Colonic mucosa (tissue), 4 donors: ENCODE measurements at regions not wholly inside any gene's neighbourhood (a gene's known extent, or its start where the extent isn't known, plus 50 kb on each side); places are given as distances from the start of the nearest gene placed in this dataset.

Experiments used
- DNase-seq: peaks from one replicate; pipeline ENCODE4 v3.0.0-alpha.2; 2020
- H3K27ac ChIP-seq: fragments of 200-600 bp; one replicate; pipeline ENCODE4 v1.8.0; 2021
- H3K27me3 ChIP-seq: fragments of 200-600 bp; one replicate; pipeline ENCODE4 v1.8.0; 2021
- H3K36me3 ChIP-seq: fragments of 200-600 bp; one replicate; pipeline ENCODE4 v1.8.0; 2021
- H3K4me1 ChIP-seq: fragments of 200-600 bp; one replicate; pipeline ENCODE4 v1.8.0; 2021; ENCODE audit warnings: mild to moderate bottlenecking
- H3K4me3 ChIP-seq: fragments of 200-600 bp; one replicate; pipeline ENCODE4 v1.8.0; 2021
- H3K9ac ChIP-seq, 2 donors: one replicate each; pipeline ENCODE4 v1.7.0; 2013; ENCODE audit warnings: control low read depth in 2 of 2, low read depth in 2 of 2, low read length in 2 of 2
- H3K9me3 ChIP-seq: fragments of 200-600 bp; one replicate; pipeline ENCODE4 v1.8.0; 2021
- CTCF ChIP-seq: fragments of 200-600 bp; IDR thresholded peaks from one replicate; pipeline ENCODE4 v1.8.0; 2022; ENCODE audit warnings: antibody characterized with exemption, mild to moderate bottlenecking
- intact Hi-C: fragments of 100-400 bp; cut with DNase I; formaldehyde crosslinking; loops from one replicate; pipeline ENCODE4 v1.14.1; 2022
- donor health status: healthy.
- donor health status: DM: no; HTN: no; CAD: no.
- donor health status: DM: no; HTN: no; CAD: no.

- no peaks in the 10 kb centered on the region for H3K9me3 ChIP-seq
- no peak overlapping the region for H3K27ac ChIP-seq
- H3K4me3 ChIP-seq, result no peak overlapping the region
- no peaks in the 10 kb centered on the region for H3K36me3 ChIP-seq
- no peak overlapping the region for H3K9ac ChIP-seq
- intact Hi-C loops, result no loop called here
- no peaks in the 10 kb centered on the region for H3K27me3 ChIP-seq
- H3K4me1 ChIP-seq, result peaks cover 4% of the 10 kb centered on the region
- TF ChIP-seq CTCF, result no peak
- no peak for DNase-seq
Measured at GRCh38 chr17:73772107-73772705, 128.0 kb upstream of the SDK2 start.

- H3K4me1 ChIP-seq, result peaks cover 4% of the 10 kb centered on the region
- no peaks in the 10 kb centered on the region for H3K9me3 ChIP-seq
- H3K4me3 ChIP-seq, result no peak overlapping the region
- H3K36me3 ChIP-seq, result no peaks in the 10 kb centered on the region
- no peak for DNase-seq
- no peak overlapping the region for H3K9ac ChIP-seq
- no peak for TF ChIP-seq CTCF
- intact Hi-C loops, result no loop called here
- H3K27me3 ChIP-seq, result no peaks in the 10 kb centered on the region
- H3K27ac ChIP-seq, result no peak overlapping the region
Measured at GRCh38 chr17:73773702-73774101, 129.5 kb upstream of the SDK2 start.

GRCh38 chr17:73774852-73775251, 130.6 kb upstream of the SDK2 start:
- H3K9me3 ChIP-seq, result no peaks in the 10 kb centered on the region
- no peak overlapping the region for H3K4me3 ChIP-seq
- H3K4me1 ChIP-seq, result peaks cover 4% of the 10 kb centered on the region
- TF ChIP-seq CTCF, result no peak
- no peaks in the 10 kb centered on the region for H3K36me3 ChIP-seq
- H3K9ac ChIP-seq, result no peak overlapping the region
- no peak overlapping the region for H3K27ac ChIP-seq
- intact Hi-C loops, result no loop called here
- H3K27me3 ChIP-seq, result no peaks in the 10 kb centered on the region
- DNase-seq, result no peak

- intact Hi-C loops, result no loop called here
- no peak for TF ChIP-seq CTCF
- DNase-seq, result no peak
- Histone ChIP-seq H3K27ac (no peak overlapping the region), H3K4me3 (no peak overlapping the region), H3K4me1 (no peaks in the 10 kb centered on the region), H3K9me3 (no peaks in the 10 kb centered on the region), H3K27me3 (no peaks in the 10 kb centered on the region), H3K36me3 (no peaks in the 10 kb centered on the region), H3K9ac (no peak overlapping the region)
Measured at GRCh38 chr17:73776351-73777130, 132.3 kb upstream of the SDK2 start.

GRCh38 chr17:73777131-73777449, 132.8 kb upstream of the SDK2 start:
- intact Hi-C loops, result no loop called here
- H3K36me3 ChIP-seq, result no peaks in the 10 kb centered on the region
- H3K9ac ChIP-seq, result no peak overlapping the region
- H3K27me3 ChIP-seq, result no peaks in the 10 kb centered on the region
- no peak for DNase-seq
- no peaks in the 10 kb centered on the region for H3K9me3 ChIP-seq
- H3K4me3 ChIP-seq, result no peak overlapping the region
- TF ChIP-seq CTCF, result no peak
- H3K27ac ChIP-seq, result no peak overlapping the region
- no peaks in the 10 kb centered on the region for H3K4me1 ChIP-seq
